Stimulated activated CD8-positive, alpha-beta memory T cell treated with anti-CD3 and anti-CD28 coated beads, Interleukin-4, amount 100 ng/mL, for 4 hours (primary cell): ENCODE measurements at regions not wholly inside any gene's neighbourhood (a gene's known extent, or its start where the extent isn't known, plus 50 kb on each side); places are given as distances from the start of the nearest gene placed in this dataset.

ENCODE experiments used
- DNase-seq, 2 donors: peaks; one replicate each; pipeline ENCODE4 v3.0.0-alpha.2; 2020; ENCODE audit warnings: low read depth in 2 of 2, low spot score in 1 of 2

GRCh38 chr7:7044806-7045205 is 137.5 kb upstream of the C1GALT1 start:
- no peak for DNase-seq

DNA sequence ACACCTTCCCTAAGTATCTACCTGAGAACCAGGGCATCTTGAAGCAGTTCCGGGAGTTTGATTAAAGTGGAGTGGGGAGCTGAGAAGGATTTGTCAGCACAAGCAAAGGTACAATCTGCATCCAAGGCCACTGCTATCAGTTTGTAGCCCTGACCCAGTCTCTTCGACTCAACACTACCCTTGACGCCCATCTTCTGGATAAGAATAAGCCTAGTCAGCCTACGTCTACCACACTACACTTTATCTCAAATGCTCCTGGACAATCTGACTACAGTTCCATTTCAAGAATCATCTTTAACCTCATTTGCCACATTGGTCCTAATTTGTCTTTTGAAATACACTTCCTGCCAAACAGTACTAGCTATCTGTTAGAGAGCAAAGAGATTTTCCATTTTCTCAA is 134.1 kb upstream of the C1GALT1 start:
- no peak for DNase-seq

- no peak for DNase-seq
Measured at GRCh38 chr7:7051206-7051877, 131.0 kb upstream of the C1GALT1 start.

DNA sequence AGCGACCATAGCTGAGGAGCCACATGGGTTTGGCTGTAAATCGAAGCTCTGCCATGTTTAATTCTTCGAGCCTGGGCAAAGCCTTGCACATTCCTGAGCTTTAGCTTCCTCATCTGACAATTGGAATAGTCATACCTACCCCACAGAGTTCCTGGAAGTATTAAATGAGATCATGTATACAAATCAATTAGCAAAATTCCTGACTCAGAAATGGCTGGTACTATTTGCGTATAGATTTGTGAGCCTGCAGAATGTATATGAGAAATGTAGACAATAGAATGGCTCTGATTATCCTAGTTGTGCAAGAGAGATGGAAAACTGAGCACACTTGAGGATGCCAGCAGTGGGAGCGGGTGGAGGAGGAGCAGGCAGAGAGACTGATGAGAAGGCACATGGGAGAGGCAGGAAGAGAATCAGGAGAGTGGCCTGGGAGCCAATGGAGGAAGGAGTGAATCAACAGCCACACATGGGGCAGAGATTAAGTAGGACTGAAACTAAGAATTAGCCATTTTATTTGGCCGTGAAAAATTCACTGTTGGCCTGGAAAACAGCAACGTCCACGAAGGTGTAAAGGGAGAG is 128.0 kb upstream of the C1GALT1 start:
- no peak for DNase-seq

GRCh38 chr7:7060828-7061599 is 121.3 kb upstream of the C1GALT1 start:
- DNase-seq: no peak

- no peak for DNase-seq
Measured at GRCh38 chr7:7077945-7078344, 104.4 kb upstream of the C1GALT1 start.

DNA sequence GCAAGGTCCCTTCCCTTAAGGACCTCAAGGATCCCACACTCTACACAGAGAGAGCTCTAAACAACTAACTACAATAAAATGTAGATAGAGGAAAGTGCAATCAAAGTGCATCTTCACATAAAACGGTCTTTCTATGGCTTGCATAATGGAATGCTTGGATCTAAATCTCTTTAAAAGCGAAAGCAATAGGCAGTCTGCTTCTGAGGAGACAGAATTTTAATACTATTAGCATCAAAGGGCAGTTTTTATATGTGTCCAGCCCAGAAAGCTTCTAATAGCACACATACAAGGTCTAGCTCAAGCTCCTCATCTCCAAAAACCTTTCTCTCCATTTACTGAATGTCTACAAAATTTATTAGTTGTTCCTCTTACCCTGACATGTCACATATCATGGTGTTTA is 101.5 kb upstream of the C1GALT1 start:
- no peak for DNase-seq

GRCh38 chr7:7090460-7090859 is 91.9 kb upstream of the C1GALT1 start:
- DNase-seq: no peak

DNA sequence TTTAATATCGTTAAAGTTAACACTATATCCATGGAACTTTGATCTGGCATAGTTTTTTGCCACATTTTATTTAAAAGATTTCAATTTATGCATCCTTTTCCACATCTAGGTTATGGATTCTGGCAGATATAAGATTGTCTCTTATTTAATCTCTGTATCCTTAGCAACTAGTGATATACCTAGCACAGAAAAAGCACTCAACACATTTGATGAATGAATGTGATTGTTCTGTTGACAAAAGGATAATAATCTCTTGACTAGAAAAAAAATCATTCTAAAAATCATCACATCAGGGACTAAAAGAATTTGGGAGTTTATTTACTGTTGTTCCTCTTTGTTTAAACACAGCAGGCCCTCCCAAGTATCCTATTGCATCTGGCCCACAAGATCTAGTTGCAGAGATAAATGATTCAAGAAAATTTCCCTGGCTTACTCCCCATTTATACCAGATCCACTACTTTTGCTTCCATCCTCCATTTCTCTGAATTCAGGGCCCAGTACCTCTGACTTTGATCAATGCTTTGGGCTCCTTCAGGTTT is 84.0 kb upstream of the C1GALT1 start:
- no peak for DNase-seq

- DNase-seq: no peak
Measured at GRCh38 chr7:7099584-7100014, 82.7 kb upstream of the C1GALT1 start.

DNA sequence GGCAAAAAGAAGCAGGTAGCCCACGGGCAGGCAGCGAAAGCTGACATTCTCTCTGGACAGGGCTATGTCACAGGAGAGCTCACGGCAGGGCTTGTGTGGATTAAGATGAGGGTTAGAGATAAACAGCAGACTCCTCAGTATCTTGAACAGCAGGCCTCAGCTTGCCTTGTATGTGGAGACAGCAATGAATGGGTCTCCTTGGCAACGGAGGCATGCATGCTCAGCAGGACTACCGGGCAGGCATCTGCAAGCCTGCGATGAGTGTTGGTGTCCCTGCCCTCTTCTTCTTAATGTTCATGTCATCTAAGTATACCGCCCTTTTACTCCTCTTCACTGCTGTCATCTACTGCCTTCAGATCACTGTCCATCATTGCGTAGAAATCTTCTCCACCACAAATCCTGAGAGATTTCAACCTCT is 81.9 kb upstream of the C1GALT1 start:
- DNase-seq: no peak

DNA sequence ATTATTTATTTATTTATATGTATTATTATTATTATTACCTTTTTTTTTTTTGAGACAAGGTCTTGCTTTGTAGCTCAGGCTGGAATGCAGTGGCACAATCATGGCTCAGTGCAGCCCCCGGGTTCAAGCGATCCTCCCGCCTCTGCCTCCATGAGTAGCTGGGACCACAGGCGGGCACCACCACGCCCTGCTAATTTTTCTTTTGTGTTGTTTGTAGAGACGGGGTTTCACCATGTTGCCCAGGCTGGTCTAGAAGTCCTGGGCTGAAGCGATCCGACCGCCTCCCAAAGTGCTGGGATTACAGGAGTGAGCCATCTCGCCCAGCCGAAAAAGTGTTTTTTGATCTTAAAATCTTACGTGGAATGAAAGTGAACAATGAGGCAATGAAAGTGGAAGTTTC is 79.4 kb upstream of the C1GALT1 start:
- no peak for DNase-seq

- no peak for DNase-seq
Measured at GRCh38 chr7:7103343-7104313, 78.7 kb upstream of the C1GALT1 start.

DNA sequence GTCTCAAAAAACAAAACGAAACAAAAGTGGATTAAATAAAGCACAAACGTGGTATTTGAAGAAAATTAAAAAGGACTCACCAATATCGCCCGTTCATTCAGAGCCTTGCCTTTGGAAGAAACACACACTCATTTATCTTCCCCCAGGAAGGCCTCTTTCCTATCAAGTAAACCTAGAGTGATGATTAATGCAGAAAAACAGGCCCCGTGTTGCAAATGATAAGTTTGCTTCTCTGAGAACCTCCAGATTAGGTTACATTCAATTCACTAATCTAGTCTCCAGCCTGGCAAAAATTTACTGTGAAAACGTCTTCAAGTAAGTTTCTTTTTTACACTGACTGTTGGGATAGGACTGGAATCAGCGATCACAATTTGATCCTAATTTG is 78.0 kb upstream of the C1GALT1 start:
- DNase-seq: no peak

DNA sequence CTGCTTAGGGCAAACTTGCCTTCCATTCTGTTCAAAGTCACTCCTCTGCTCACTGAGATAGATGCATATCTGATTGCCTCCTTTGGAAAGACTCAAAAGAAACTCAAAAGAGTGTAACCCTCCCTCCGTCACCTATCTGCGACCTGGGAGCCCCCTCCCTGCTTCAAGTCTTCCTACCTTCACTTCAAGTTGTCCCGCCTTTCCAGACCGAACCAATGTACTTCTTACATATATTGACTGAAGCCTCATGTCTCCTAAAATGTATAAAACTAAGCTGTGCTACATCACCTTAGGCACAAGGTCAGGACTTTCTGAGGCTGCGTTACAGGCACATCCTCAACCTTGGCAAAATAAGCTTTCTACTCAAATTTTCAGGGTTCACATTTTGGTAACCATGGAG is 77.4 kb upstream of the C1GALT1 start:
- no peak for DNase-seq

DNA sequence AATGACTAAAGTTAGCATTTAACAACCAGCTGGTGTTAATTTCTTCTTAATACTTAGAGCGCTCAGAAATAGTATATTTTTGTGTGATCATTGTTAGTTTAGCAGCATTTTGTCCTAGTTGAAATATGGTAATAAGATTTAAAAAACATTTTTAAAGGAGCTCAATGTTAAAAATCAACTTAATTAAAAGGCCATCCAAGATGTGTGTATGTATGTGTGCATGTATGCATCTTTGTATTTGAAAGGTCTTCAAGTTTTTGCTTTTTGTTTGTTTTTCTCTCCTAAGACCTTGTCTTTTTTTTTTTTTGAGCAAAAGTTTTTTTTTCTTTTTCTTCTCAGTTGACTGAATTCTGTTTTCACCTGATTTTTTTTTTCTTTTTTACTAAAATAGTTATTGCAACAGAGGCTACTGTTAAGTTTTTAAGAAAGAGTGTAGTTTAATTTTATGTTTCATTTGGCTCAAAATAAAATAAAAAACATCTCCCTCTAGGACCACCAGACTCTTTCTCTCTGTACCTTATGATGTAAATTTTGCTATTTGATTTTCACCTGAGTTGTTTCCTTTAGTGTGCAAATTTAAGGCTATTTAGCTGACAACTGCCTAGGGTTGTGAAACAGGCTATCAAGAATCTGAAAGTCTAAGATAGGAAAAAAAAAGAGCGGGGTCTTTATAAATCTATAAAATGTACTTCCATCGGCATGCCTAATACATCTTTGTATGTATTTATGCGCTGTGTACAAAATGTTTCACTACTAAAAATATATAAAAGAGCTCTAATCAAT is 76.4 kb upstream of the C1GALT1 start:
- no peak for DNase-seq

DNA sequence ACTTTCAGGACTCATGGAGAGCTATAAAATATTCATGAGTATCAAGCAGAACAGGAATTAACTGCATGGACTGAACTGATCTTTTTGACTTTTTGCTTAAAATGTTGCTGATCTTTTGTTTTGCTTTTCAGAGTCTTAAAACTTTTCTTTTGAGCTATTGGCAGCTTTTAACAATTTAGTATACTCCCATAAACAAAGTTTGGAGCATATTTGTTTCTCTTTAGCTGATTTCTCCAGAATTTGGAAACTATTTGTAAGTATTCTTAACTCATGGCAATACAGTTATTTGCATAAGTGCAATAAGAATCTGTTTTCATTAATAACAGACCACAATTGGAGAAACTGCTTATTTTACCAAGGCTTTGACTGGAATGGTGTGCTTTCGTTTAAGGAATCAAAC is 73.4 kb upstream of the C1GALT1 start:
- DNase-seq: no peak

DNA sequence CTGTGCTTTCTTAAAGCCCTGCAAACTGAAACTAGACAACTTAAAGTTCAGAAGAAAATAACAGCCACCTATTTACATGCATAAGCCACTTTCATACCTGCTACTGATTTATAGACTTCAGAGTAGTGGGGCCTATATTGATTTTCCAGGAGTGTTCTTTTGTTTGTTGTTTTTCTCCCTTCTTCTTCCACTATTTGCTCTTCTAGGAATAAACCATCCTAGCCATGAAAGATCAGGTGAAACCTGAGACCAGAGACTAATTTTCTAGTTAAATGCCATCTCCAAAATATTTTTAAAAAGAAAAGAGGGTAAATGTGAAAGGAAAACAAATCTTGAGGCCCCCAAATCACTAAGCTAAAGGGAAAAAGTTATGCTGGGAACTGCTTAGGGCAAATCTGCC is 72.4 kb upstream of the C1GALT1 start:
- DNase-seq: no peak

- DNase-seq: no peak
Measured at GRCh38 chr7:7110706-7111105, 71.6 kb upstream of the C1GALT1 start.

- no peak for DNase-seq
Measured at GRCh38 chr7:7112868-7113267, 69.5 kb upstream of the C1GALT1 start.
